KBM-7 (cell line): ENCODE measurements at regions not wholly inside any gene's neighbourhood (a gene's known extent, or its start where the extent isn't known, plus 50 kb on each side); places are given as distances from the start of the nearest gene placed in this dataset.

Experiments used
- DNase-seq: peaks from one replicate; pipeline ENCODE4 v3.0.0-alpha.2; 2015
- in situ Hi-C: fragments of 300-500 bp; cut with MboI; formaldehyde crosslinking; loops from 2 replicates; pipeline ENCODE4 v1.14.3; 2020; ENCODE audit warnings: low sequenced_read_pairs, low pct_unique_long_range_greater_than_20kb, mixed read lengths

DNA sequence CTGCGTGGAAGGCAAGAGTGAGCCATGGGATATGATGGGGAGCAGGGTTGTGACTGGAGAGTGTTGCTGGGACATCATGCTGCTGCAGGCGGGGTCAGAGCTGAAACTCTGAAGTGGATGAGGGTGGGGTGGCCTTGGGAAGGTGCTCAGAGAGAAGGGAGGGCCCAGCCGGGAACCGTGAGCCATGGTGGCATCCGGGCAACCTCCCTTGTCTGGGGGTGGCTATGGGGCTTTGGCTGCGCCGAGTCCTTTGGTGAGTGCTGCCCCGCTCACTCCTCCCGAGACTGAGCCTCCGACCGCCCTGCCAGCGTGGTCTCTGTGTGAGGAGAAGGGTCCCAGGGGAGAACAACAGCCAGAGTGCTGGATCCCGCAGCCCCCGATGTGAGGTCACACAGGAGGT, 632.0 kb downstream of the BRD1 start:
- in situ Hi-C loops = no loop called here
- no peak for DNase-seq

DNA sequence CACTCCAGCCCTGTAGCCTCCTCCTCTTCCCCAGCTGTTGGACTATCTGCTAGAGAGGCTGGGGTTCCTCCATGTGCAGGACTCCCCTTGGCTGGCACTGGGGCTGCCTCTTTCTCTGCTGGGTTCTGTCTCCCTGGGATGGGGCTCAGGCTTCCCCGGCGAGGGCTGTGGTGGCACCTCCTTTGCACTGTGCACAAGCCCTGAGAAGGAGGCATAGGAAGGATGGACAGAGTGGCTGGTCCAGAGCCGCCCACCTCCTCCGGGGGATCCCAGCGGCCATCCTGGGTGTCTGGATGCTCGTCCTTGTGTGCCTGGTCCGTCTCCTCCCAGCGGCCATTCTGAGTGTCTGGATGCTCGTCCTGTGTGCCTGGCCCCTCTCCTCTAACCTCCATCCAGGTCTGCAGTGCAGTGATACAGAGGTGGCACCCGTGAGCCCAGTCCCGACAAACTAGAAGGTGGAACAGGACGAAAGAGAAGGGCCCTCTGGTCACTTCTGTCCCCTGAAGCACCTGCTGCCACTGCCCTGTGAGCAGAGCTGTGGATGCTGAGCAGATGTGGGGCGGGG, 633.7 kb downstream of the BRD1 start:
- no peak for DNase-seq
- in situ Hi-C loops = no loop called here

- in situ Hi-C loops = no loop called here
These were observed 634.3 kb downstream of the BRD1 start for GRCh38 chr22:49193348-49193747.

GRCh38 chr22:49192857-49193250, 634.8 kb downstream of the BRD1 start:
- DNase-seq = no peak
- in situ Hi-C loops = no loop called here

More at GRCh38 chr22:49193348-49193747, 634.3 kb downstream of the BRD1 start:
- DNase-seq = no peak

DNA sequence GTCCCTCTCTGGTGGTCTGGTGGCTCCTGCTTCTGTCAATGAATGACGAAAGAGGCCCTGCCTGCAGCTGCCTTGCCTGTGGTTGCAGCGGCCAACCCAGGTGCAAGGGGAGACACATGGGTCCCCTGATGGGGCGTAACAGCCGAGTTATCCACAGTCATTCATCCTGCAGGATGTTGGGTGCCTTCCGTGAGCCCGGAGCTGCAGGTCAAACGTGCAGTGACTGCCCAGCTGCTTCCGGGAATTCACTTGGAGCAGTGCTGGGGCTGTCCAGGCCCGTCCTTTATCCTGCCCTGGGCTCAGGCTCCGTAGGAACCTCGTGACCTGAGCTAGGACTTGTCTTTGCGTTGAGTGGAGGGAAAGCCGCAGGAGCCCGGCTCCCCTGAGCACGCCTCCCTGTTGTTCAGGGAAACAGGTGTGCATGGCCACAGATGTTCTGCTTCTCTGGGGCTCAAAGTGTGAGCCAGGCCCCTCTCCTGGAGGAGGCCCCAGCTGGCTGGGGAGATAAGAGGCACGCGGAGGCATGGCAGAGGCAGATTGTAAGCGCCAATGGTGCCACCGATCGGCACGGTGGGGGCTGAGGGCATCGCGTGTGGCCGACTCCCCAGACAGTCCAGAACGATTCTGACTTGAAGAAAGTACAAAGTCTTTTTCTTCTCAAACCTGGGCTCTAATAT, 635.4 kb downstream of the BRD1 start:
- DNase-seq = no peak
- in situ Hi-C loops = no loop called here

- in situ Hi-C loops = no loop called here
- DNase-seq = no peak
These were observed 636.1 kb downstream of the BRD1 start for GRCh38 chr22:49191506-49191980.

DNA sequence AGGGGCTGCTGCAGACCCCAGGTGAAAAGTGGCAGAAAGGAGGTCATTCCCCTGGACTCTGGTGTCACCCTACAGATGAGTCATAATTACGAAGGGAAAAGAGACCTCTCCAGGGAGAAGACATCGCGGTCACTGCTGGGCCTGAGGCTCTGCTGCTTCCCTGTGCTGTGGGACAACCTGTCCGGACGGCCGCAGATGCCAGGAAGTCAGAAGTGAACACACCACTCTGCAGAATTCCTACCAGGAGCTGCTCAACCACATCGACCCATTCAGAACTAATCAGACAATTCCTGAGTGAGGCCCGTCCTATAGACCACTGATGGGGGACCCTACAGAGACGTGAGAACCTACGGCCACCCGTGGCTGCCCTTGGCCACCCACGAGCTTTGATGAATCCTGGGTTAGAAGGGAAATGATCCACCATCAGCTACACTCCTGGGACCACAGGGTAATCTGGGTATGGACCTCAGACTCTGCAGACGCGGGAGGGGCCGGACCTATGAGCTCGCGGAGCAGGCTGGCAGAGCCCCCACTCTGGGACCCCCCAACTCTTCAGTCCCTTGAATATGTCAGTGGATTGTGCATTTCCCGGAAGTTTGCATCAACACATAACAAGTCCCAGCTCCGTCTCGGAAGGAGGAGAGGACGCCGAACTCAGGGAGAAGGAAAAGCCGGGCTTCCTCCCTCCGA, 636.7 kb downstream of the BRD1 start:
- in situ Hi-C loops = no loop called here
- no peak for DNase-seq

- in situ Hi-C loops = no loop called here
- no peak for DNase-seq
These were observed 637.8 kb downstream of the BRD1 start for GRCh38 chr22:49189871-49190270.

DNA sequence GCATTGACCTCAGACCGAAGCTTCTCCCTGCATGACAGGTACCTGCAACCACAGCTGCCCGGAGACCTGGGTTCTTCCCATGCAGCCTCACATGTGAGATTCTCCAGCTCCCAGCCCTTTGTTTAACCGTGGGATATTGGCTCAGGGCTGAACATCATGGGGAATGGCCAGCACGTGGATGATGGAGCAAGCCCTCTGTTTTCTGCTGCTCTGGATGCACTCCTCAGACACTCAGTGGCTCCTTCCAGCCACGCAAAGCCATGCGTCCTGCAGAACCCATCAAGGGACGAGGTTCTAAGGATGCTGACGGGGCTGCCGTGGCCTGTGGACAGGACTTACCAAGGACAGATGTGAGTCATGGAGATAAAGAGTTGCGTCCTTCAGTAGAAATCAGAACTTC, 639.1 kb downstream of the BRD1 start:
- in situ Hi-C loops = no loop called here
- DNase-seq = no peak

- DNase-seq = no peak
- in situ Hi-C loops = no loop called here
These were observed 639.6 kb downstream of the BRD1 start for GRCh38 chr22:49188091-49188490.

DNA sequence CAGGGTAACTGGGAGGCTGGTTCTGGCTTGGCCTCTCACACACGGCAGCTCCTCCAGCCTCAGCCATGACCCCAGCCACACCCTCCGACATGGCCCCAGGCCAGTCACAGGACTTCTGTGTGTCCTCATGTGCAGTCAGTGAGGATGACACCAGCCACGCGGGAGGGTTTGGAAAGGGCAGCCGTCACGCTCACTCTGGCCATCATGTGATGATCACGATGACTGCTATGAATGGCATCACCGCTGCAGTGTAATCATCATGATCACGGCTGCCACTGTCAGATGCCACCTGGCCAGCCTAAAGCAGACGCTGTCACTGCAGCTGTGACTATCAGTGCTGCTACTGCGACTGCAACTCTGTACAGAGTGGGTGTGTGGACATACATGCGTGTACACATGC, 640.9 kb downstream of the BRD1 start:
- DNase-seq = no peak
- in situ Hi-C loops = no loop called here

DNA sequence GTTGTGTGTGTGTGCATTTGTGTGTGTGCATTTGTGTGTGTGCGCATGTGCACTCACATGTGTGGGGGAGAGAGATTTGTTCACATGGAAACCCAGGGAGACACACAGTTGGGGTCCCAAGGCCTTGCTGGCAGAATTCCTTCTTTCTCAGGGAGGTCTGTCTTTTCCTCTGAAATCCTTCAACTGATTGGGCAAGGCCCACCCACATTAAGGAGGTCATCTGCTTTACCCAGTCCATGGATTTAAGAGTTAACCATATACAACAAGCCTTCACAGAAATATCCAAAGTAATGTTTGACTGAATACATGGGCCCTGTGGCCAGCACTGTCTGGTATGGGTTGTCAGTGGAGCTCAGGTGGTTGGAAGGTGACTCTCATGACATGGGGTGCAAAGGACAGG, 641.4 kb downstream of the BRD1 start:
- DNase-seq = no peak
- in situ Hi-C loops = no loop called here

DNA sequence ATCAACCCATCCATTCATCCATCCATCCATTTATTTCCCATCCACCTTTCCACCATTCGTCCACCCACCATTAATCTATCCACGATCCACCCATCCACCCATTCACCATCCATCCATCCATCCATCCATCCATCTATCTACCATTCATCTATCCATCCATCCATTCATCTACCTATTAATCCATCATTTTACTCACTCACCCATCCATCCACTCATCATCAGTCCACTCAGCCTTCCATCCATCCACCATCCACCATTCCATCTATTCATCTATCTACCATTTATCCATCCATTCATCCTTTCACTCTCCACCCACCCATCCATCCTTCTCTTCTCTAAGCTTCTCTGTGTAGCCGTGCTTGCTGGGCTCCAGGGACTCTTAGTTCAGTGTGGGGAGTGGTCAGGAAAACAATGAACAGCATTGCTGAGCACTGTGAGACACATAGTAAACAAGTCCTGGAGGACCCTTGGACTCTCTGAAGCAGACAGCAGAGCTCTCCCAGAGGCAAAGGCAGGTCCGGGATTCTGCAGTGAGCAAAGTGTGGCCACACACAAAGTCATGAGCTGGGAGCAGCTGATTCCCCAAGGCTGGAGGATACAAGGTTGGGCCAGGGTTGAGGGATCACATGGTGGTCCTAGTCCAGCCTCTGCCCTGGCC, 642.2 kb downstream of the BRD1 start:
- in situ Hi-C loops = no loop called here

DNA sequence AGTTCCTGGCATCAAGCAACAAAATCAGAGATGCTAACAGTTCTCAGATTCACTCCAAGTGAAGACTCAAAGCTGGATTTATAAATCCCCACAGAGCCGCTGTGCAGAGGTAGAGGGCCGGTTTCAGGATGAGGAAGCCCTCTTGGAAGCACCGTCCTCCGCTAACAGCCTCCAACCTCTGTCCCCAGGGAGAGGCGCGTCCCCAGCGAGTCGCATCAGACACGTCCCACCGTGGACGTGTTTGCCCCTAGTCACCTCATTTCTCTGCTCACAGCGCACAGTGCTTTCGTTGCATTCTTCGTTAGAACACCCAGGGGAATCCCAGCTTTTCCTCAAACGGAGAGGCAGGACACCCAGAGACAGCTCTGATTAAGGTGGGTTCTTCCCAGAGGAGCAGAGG, 642.9 kb downstream of the BRD1 start:
- in situ Hi-C loops = no loop called here
- no peak for DNase-seq

More for the DNA sequence above, 642.2 kb downstream of the BRD1 start:
- no peak for DNase-seq

GRCh38 chr22:49183826-49184216, 643.9 kb downstream of the BRD1 start:
- in situ Hi-C loops = no loop called here
- no peak for DNase-seq

GRCh38 chr22:49183208-49183825, 644.4 kb downstream of the BRD1 start:
- in situ Hi-C loops = no loop called here
- DNase-seq = no peak

DNA sequence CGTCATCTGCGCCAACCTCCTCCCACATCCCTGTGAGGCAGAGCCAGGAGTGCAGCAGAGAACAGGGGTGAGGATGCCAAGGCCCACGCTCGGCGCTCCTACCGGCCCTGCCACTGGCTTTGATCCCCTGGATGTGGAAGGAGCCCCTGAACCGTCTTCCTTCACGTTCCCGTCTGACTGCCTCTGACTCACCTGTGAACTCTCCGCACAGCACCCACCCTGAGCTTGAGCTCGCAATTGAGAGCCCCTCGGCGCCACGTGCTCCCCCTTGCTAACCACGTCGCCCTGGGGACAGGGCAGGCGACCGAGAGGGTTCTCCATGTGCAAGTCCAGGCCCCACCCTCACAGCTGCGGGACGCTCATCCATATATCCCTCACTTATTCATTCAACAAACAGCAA, 645.3 kb downstream of the BRD1 start:
- in situ Hi-C loops = no loop called here
- DNase-seq = no peak

GRCh38 chr22:49181942-49182341, 645.7 kb downstream of the BRD1 start:
- in situ Hi-C loops = no loop called here
- no peak for DNase-seq

DNA sequence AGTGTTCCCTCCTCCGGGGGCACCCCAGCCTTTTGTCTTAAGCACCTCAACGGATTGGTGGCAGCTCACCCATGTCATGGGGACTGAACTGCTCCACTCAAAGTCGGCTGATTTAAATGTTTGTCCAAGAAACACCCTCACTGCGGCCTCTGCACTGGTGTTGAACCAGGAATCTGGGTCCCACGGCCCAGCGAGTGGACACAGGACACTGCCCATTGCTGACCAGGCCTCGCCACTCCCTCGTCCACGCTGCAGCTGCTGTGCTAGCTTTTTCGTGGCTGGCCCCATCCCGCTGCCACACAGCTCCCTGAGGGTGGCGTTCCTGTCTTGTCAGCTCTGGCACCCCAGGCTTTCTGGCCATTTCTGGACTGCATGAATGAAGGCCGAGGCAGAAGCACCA, 646.2 kb downstream of the BRD1 start:
- in situ Hi-C loops = no loop called here
- no peak for DNase-seq

- no peak for DNase-seq
- in situ Hi-C loops = no loop called here
These were observed 647.0 kb downstream of the BRD1 start for GRCh38 chr22:49180683-49181024.
